ENCODE measurements at regions not wholly inside any gene's neighbourhood (a gene's known extent, or its start where the extent isn't known, plus 50 kb on each side); places are given as distances from the start of the nearest gene placed in this dataset.

- no peak overlapping the region for H2AFZ ChIP-seq (ENCODE audit: low read depth, low read length)
- H3K27ac ChIP-seq (ENCODE audit: low read length): no peak overlapping the region
- H3K4me3 ChIP-seq (ENCODE audit: low read length): no peak overlapping the region
- no peak overlapping the region for H3K4me2 ChIP-seq (ENCODE audit: low read length)
- TF ChIP-seq, protein P1, sequence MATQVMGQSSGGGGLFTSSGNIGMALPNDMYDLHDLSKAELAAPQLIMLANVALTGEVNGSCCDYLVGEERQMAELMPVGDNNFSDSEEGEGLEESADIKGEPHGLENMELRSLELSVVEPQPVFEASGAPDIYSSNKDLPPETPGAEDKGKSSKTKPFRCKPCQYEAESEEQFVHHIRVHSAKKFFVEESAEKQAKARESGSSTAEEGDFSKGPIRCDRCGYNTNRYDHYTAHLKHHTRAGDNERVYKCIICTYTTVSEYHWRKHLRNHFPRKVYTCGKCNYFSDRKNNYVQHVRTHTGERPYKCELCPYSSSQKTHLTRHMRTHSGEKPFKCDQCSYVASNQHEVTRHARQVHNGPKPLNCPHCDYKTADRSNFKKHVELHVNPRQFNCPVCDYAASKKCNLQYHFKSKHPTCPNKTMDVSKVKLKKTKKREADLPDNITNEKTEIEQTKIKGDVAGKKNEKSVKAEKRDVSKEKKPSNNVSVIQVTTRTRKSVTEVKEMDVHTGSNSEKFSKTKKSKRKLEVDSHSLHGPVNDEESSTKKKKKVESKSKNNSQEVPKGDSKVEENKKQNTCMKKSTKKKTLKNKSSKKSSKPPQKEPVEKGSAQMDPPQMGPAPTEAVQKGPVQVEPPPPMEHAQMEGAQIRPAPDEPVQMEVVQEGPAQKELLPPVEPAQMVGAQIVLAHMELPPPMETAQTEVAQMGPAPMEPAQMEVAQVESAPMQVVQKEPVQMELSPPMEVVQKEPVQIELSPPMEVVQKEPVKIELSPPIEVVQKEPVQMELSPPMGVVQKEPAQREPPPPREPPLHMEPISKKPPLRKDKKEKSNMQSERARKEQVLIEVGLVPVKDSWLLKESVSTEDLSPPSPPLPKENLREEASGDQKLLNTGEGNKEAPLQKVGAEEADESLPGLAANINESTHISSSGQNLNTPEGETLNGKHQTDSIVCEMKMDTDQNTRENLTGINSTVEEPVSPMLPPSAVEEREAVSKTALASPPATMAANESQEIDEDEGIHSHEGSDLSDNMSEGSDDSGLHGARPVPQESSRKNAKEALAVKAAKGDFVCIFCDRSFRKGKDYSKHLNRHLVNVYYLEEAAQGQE (IDR thresholded peaks at IDR 0.05; ENCODE audit: borderline replicate concordance): no peak
- no peak for TF ChIP-seq POLR2AphosphoS5 (IDR thresholded peaks at IDR 0.05)
- TF ChIP-seq TAF1 (IDR thresholded peaks at IDR 0.05; ENCODE audit: low read depth): no peak
- no peak for TF ChIP-seq MXI1 (conservative IDR thresholded peaks at IDR 0.05; ENCODE audit: poor library complexity, severe bottlenecking)
- no peak for TF ChIP-seq EZH2 (IDR thresholded peaks at IDR 0.05; ENCODE audit: borderline replicate concordance, insufficient read depth, low read length, poor library complexity, severe bottlenecking)
- TF ChIP-seq, protein P2, sequence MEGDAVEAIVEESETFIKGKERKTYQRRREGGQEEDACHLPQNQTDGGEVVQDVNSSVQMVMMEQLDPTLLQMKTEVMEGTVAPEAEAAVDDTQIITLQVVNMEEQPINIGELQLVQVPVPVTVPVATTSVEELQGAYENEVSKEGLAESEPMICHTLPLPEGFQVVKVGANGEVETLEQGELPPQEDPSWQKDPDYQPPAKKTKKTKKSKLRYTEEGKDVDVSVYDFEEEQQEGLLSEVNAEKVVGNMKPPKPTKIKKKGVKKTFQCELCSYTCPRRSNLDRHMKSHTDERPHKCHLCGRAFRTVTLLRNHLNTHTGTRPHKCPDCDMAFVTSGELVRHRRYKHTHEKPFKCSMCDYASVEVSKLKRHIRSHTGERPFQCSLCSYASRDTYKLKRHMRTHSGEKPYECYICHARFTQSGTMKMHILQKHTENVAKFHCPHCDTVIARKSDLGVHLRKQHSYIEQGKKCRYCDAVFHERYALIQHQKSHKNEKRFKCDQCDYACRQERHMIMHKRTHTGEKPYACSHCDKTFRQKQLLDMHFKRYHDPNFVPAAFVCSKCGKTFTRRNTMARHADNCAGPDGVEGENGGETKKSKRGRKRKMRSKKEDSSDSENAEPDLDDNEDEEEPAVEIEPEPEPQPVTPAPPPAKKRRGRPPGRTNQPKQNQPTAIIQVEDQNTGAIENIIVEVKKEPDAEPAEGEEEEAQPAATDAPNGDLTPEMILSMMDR (IDR thresholded peaks at IDR 0.05; ENCODE audit: poor library complexity, severe bottlenecking): no peak
- no peak for TF ChIP-seq RAD21 (conservative IDR thresholded peaks at IDR 0.05)
- no peak for TF ChIP-seq SMC3 (conservative IDR thresholded peaks at IDR 0.05; ENCODE audit: poor library complexity)
- TF ChIP-seq EP300 (conservative IDR thresholded peaks at IDR 0.05; ENCODE audit: poor library complexity, severe bottlenecking): no peak
- no peaks in the 10 kb centered on the region for H3K9me2 ChIP-seq (ENCODE audit: insufficient read depth, low read length)
- H3K36me3 ChIP-seq (ENCODE audit: insufficient read depth, low read length): no peaks in the 10 kb centered on the region
- H3K9ac ChIP-seq (ENCODE audit: low read length): no peak overlapping the region
- no peaks in the 10 kb centered on the region for H4K20me1 ChIP-seq (ENCODE audit: insufficient read depth)
- no peaks in the 10 kb centered on the region for H3K9me3 ChIP-seq (ENCODE audit: low read length)
- H3F3A ChIP-seq (ENCODE audit: insufficient read depth, low read length, poor library complexity, severe bottlenecking): no peaks in the 10 kb centered on the region
- no peaks in the 10 kb centered on the region for H3K79me2 ChIP-seq (replicated peaks; ENCODE audit: insufficient read depth, low read length)
- H3K27me3 ChIP-seq (ENCODE audit: insufficient read depth, low read depth, low read length): no peaks in the 10 kb centered on the region
These were observed 161.2 kb upstream of the NAV2 start for GRCh38 chr11:19551457-19551856.

DNA sequence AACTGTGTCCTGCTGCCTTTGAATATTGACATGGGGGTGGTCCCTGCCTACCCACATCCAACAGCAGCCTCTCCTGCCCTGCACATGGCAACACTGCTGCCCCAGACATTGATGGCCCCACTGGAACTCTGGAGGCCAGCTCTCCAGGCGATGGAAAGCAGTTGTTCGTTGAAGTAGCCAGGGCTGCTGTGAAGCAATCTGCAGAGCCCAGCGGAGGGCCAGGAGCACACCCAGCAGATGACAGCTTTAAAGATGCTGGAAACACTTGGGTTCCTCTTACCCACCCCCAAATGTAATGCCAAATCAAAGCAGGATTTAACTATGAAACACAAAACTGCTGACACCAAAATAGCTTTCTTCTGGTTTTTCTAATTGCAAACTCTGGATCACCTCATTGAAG, 165.6 kb upstream of the NAV2 start:
- Histone ChIP-seq H3K79me2 (replicated peaks; ENCODE audit: insufficient read depth, low read length) (no peaks in the 10 kb centered on the region), H3K27ac (ENCODE audit: low read length) (no peak overlapping the region), H2AFZ (ENCODE audit: low read depth, low read length) (no peak overlapping the region), H3F3A (ENCODE audit: insufficient read depth, low read length, poor library complexity, severe bottlenecking) (no peaks in the 10 kb centered on the region), H3K27me3 (ENCODE audit: insufficient read depth, low read depth, low read length) (no peaks in the 10 kb centered on the region), H3K9me3 (ENCODE audit: low read length) (no peaks in the 10 kb centered on the region), H4K20me1 (ENCODE audit: insufficient read depth) (no peaks in the 10 kb centered on the region), H3K36me3 (ENCODE audit: insufficient read depth, low read length) (no peaks in the 10 kb centered on the region), H3K4me2 (ENCODE audit: low read length) (no peak overlapping the region), H3K9me2 (ENCODE audit: insufficient read depth, low read length) (no peaks in the 10 kb centered on the region), H3K4me3 (ENCODE audit: low read length) (no peak overlapping the region), H3K9ac (ENCODE audit: low read length) (no peak overlapping the region)
- no peak for TF ChIP-seq POLR2AphosphoS5 (IDR thresholded peaks at IDR 0.05)
- TF ChIP-seq EP300 (conservative IDR thresholded peaks at IDR 0.05; ENCODE audit: poor library complexity, severe bottlenecking): no peak
- TF ChIP-seq SMC3 (conservative IDR thresholded peaks at IDR 0.05; ENCODE audit: poor library complexity): no peak
- no peak for TF ChIP-seq MXI1 (conservative IDR thresholded peaks at IDR 0.05; ENCODE audit: poor library complexity, severe bottlenecking)
- TF ChIP-seq EZH2 (IDR thresholded peaks at IDR 0.05; ENCODE audit: borderline replicate concordance, insufficient read depth, low read length, poor library complexity, severe bottlenecking): no peak
- TF ChIP-seq TAF1 (IDR thresholded peaks at IDR 0.05; ENCODE audit: low read depth): no peak
- TF ChIP-seq, protein P2 (IDR thresholded peaks at IDR 0.05; ENCODE audit: poor library complexity, severe bottlenecking): no peak
- no peak for TF ChIP-seq RAD21 (conservative IDR thresholded peaks at IDR 0.05)
- TF ChIP-seq, protein P1 (IDR thresholded peaks at IDR 0.05; ENCODE audit: borderline replicate concordance): no peak

Measured in neural cell (in vitro differentiated cells).